ENCODE measurements at regions not wholly inside any gene's neighbourhood (a gene's known extent, or its start where the extent isn't known, plus 50 kb on each side); places are given as distances from the start of the nearest gene placed in this dataset.

- Mint-ChIP-seq H3K9me3 (peaks cover 28% of the 10 kb centered on the region), H3K4me1 (no peaks in the 10 kb centered on the region), H3K27ac (ENCODE audit: low read depth) (no peak overlapping the region), H3K27me3 (no peaks in the 10 kb centered on the region), H3K36me3 (ENCODE audit: insufficient read depth) (no peaks in the 10 kb centered on the region), H3K4me3 (no peak overlapping the region)
- DNase-seq (ENCODE audit: low spot score in 2 of 2) (no peak), ATAC-seq (replicated peaks; ENCODE audit: extremely low read depth, poor library complexity, severe bottlenecking) (no peak)
These were observed 1342.5 kb upstream of the SLC10A2 start for GRCh38 chr13:104408733-104409132.

GRCh38 chr13:104404325-104404724 lies 1338.1 kb upstream of the SLC10A2 start:
- Mint-ChIP-seq H3K27ac (ENCODE audit: low read depth) (no peak overlapping the region), H3K9me3 (peaks cover 32% of the 10 kb centered on the region), H3K4me1 (no peaks in the 10 kb centered on the region), H3K4me3 (no peak overlapping the region), H3K36me3 (ENCODE audit: insufficient read depth) (no peaks in the 10 kb centered on the region), H3K27me3 (no peaks in the 10 kb centered on the region)
- ATAC-seq (replicated peaks; ENCODE audit: extremely low read depth, poor library complexity, severe bottlenecking) (no peak), DNase-seq (ENCODE audit: low spot score in 2 of 2) (no peak)

- H3K27me3 Mint-ChIP-seq: no peaks in the 10 kb centered on the region
- DNase-seq (ENCODE audit: low spot score in 2 of 2) (no peak), ATAC-seq (replicated peaks; ENCODE audit: extremely low read depth, poor library complexity, severe bottlenecking) (no peak)
- H3K4me3 Mint-ChIP-seq: no peak overlapping the region
- peaks cover 2% of the 10 kb centered on the region for H3K36me3 Mint-ChIP-seq (ENCODE audit: insufficient read depth)
- H3K4me1 Mint-ChIP-seq: no peaks in the 10 kb centered on the region
- H3K9me3 Mint-ChIP-seq: peaks cover 16% of the 10 kb centered on the region
- H3K27ac Mint-ChIP-seq (ENCODE audit: low read depth): no peak overlapping the region
These were observed 1323.5 kb upstream of the SLC10A2 start for GRCh38 chr13:104389691-104390090.

GRCh38 chr13:104387510-104387909 lies 1321.3 kb upstream of the SLC10A2 start:
- Mint-ChIP-seq H3K36me3 (ENCODE audit: insufficient read depth) (peaks cover 2% of the 10 kb centered on the region), H3K27ac (ENCODE audit: low read depth) (no peak overlapping the region), H3K9me3 (peaks cover 10% of the 10 kb centered on the region), H3K4me1 (no peaks in the 10 kb centered on the region), H3K27me3 (no peaks in the 10 kb centered on the region), H3K4me3 (no peak overlapping the region)
- ATAC-seq (replicated peaks; ENCODE audit: extremely low read depth, poor library complexity, severe bottlenecking): no peak
- no peak for DNase-seq (ENCODE audit: low spot score in 2 of 2)

GRCh38 chr13:104385404-104385803 lies 1319.2 kb upstream of the SLC10A2 start:
- no peak overlapping the region for H3K27ac Mint-ChIP-seq (ENCODE audit: low read depth)
- H3K27me3 Mint-ChIP-seq: no peaks in the 10 kb centered on the region
- ATAC-seq (replicated peaks; ENCODE audit: extremely low read depth, poor library complexity, severe bottlenecking) (no peak), DNase-seq (ENCODE audit: low spot score in 2 of 2) (no peak)
- H3K9me3 Mint-ChIP-seq: no peaks in the 10 kb centered on the region
- H3K36me3 Mint-ChIP-seq (ENCODE audit: insufficient read depth): peaks cover 2% of the 10 kb centered on the region
- no peaks in the 10 kb centered on the region for H3K4me1 Mint-ChIP-seq
- H3K4me3 Mint-ChIP-seq: no peak overlapping the region

- no peaks in the 10 kb centered on the region for H3K4me1 Mint-ChIP-seq
- peaks cover under 1% of the 10 kb centered on the region for H3K36me3 Mint-ChIP-seq (ENCODE audit: insufficient read depth)
- no peak for ATAC-seq (replicated peaks; ENCODE audit: extremely low read depth, poor library complexity, severe bottlenecking)
- H3K27me3 Mint-ChIP-seq: no peaks in the 10 kb centered on the region
- no peak overlapping the region for H3K27ac Mint-ChIP-seq (ENCODE audit: low read depth)
- no peak for DNase-seq (ENCODE audit: low spot score in 2 of 2)
- no peak overlapping the region for H3K4me3 Mint-ChIP-seq
- H3K9me3 Mint-ChIP-seq: no peaks in the 10 kb centered on the region
These were observed 1316.7 kb upstream of the SLC10A2 start for GRCh38 chr13:104382951-104383350.

- Mint-ChIP-seq H3K9me3 (peaks cover 5% of the 10 kb centered on the region), H3K27ac (ENCODE audit: low read depth) (no peak overlapping the region), H3K27me3 (no peaks in the 10 kb centered on the region), H3K36me3 (ENCODE audit: insufficient read depth) (no peaks in the 10 kb centered on the region), H3K4me3 (no peak overlapping the region), H3K4me1 (no peaks in the 10 kb centered on the region)
- ATAC-seq (replicated peaks; ENCODE audit: extremely low read depth, poor library complexity, severe bottlenecking) (no peak), DNase-seq (ENCODE audit: low spot score in 2 of 2) (no peak)
These were observed 1310.4 kb upstream of the SLC10A2 start for GRCh38 chr13:104376588-104376987.

- no peak for ATAC-seq (replicated peaks; ENCODE audit: extremely low read depth, poor library complexity, severe bottlenecking)
- H3K36me3 Mint-ChIP-seq (ENCODE audit: insufficient read depth): no peaks in the 10 kb centered on the region
- no peak for DNase-seq (ENCODE audit: low spot score in 2 of 2)
These were observed 1309.4 kb upstream of the SLC10A2 start for GRCh38 chr13:104375614-104376013.

GRCh38 chr13:104372095-104372655 lies 1306.0 kb upstream of the SLC10A2 start:
- no peaks in the 10 kb centered on the region for H3K4me1 Mint-ChIP-seq
- H3K27me3 Mint-ChIP-seq: no peaks in the 10 kb centered on the region
- no peak overlapping the region for H3K4me3 Mint-ChIP-seq
- H3K9me3 Mint-ChIP-seq: peaks cover 11% of the 10 kb centered on the region
- ATAC-seq (replicated peaks; ENCODE audit: extremely low read depth, poor library complexity, severe bottlenecking): no peak
- no peaks in the 10 kb centered on the region for H3K36me3 Mint-ChIP-seq (ENCODE audit: insufficient read depth)
- no peak overlapping the region for H3K27ac Mint-ChIP-seq (ENCODE audit: low read depth)
- no peak for DNase-seq (ENCODE audit: low spot score in 2 of 2)

More at GRCh38 chr13:104375614-104376013, 1309.4 kb upstream of the SLC10A2 start:
- Mint-ChIP-seq H3K4me3 (no peak overlapping the region), H3K4me1 (no peaks in the 10 kb centered on the region), H3K27me3 (no peaks in the 10 kb centered on the region), H3K27ac (ENCODE audit: low read depth) (no peak overlapping the region), H3K9me3 (peaks cover 5% of the 10 kb centered on the region)

- Mint-ChIP-seq H3K27ac (ENCODE audit: low read depth) (no peak overlapping the region), H3K36me3 (ENCODE audit: insufficient read depth) (no peaks in the 10 kb centered on the region), H3K4me3 (no peak overlapping the region), H3K27me3 (no peaks in the 10 kb centered on the region), H3K4me1 (no peaks in the 10 kb centered on the region), H3K9me3 (peaks cover 18% of the 10 kb centered on the region)
- ATAC-seq (replicated peaks; ENCODE audit: extremely low read depth, poor library complexity, severe bottlenecking) (no peak), DNase-seq (ENCODE audit: low spot score in 2 of 2) (no peak)
These were observed 1299.2 kb upstream of the SLC10A2 start for GRCh38 chr13:104365430-104365829.

GRCh38 chr13:104357672-104358354 lies 1291.6 kb upstream of the SLC10A2 start:
- H3K27ac Mint-ChIP-seq (ENCODE audit: low read depth): no peak overlapping the region
- H3K36me3 Mint-ChIP-seq (ENCODE audit: insufficient read depth): no peaks in the 10 kb centered on the region
- H3K9me3 Mint-ChIP-seq: peaks cover 12% of the 10 kb centered on the region
- no peak overlapping the region for H3K4me3 Mint-ChIP-seq
- no peaks in the 10 kb centered on the region for H3K4me1 Mint-ChIP-seq
- ATAC-seq (replicated peaks; ENCODE audit: extremely low read depth, poor library complexity, severe bottlenecking) (no peak), DNase-seq (ENCODE audit: low spot score in 2 of 2) (no peak)
- no peaks in the 10 kb centered on the region for H3K27me3 Mint-ChIP-seq

GRCh38 chr13:104357174-104357573 lies 1291.0 kb upstream of the SLC10A2 start:
- no peak overlapping the region for H3K27ac Mint-ChIP-seq (ENCODE audit: low read depth)
- H3K27me3 Mint-ChIP-seq: no peaks in the 10 kb centered on the region
- H3K9me3 Mint-ChIP-seq: peaks cover 18% of the 10 kb centered on the region
- H3K36me3 Mint-ChIP-seq (ENCODE audit: insufficient read depth): no peaks in the 10 kb centered on the region
- no peak for ATAC-seq (replicated peaks; ENCODE audit: extremely low read depth, poor library complexity, severe bottlenecking)
- no peak for DNase-seq (ENCODE audit: low spot score in 2 of 2)
- H3K4me1 Mint-ChIP-seq: no peaks in the 10 kb centered on the region
- H3K4me3 Mint-ChIP-seq: no peak overlapping the region

GRCh38 chr13:104355041-104355670 lies 1288.9 kb upstream of the SLC10A2 start:
- no peaks in the 10 kb centered on the region for H3K4me1 Mint-ChIP-seq
- no peak overlapping the region for H3K4me3 Mint-ChIP-seq
- no peaks in the 10 kb centered on the region for H3K36me3 Mint-ChIP-seq (ENCODE audit: insufficient read depth)
- no peak overlapping the region for H3K27ac Mint-ChIP-seq (ENCODE audit: low read depth)
- no peak for DNase-seq (ENCODE audit: low spot score in 2 of 2)
- H3K9me3 Mint-ChIP-seq: peaks cover 22% of the 10 kb centered on the region
- H3K27me3 Mint-ChIP-seq: no peaks in the 10 kb centered on the region
- no peak for ATAC-seq (replicated peaks; ENCODE audit: extremely low read depth, poor library complexity, severe bottlenecking)

Data from central memory CD8-positive, alpha-beta T cell (primary cell).